A673 (cell line): ENCODE measurements at regions not wholly inside any gene's neighbourhood (a gene's known extent, or its start where the extent isn't known, plus 50 kb on each side); places are given as distances from the start of the nearest gene placed in this dataset.
"Not testable (repeated sequence)": the region's sequence is repeated elsewhere in the genome, so short reads cannot be mapped to it uniquely, and the experiment has no call there.

Experiments
- BruUV-seq: library from RNA; stranded (reverse); fragments of 400-500 nt; replicated peaks from 2 replicates; lab custom pipeline; 2021; lab: Mats Ljungman, UMichigan
- CTCF ChIA-PET: fragments of 300-600 bp; sonication (Branson Sonifier 250); formaldehyde crosslinking; loops from one replicate; lab custom pipeline; 2022; ENCODE audit warnings: antibody characterized with exemption; lab: Charles Lee
- POLR2A ChIA-PET: fragments of 300-600 bp; sonication (Branson Sonifier 250); formaldehyde crosslinking; loops from one replicate; lab custom pipeline; 2022; ENCODE audit warnings: antibody characterized with exemption; ENCODE audit not compliant: low non-redundant PET; lab: Charles Lee
- DNase-seq: peaks from one replicate; pipeline ENCODE4 v3.0.0-alpha.2; 2015; ENCODE audit warnings: low spot score
- H3K27ac ChIP-seq: fragments of 200-600 bp; sonication (generic); 2 replicates; pipeline ENCODE4 v1.5.1; 2016; ENCODE audit warnings: mixed run types, low read depth, mild to moderate bottlenecking, mixed read lengths, antibody characterized with exemption, low read length; ENCODE audit not compliant: poor library complexity, severe bottlenecking
- H3K27me3 ChIP-seq: fragments of 200-600 bp; sonication (generic); replicated peaks from 2 replicates; pipeline ENCODE4 v1.6.1; 2017; ENCODE audit warnings: mixed run types, low read depth, mild to moderate bottlenecking, mixed read lengths, antibody characterized with exemption, low read length; ENCODE audit not compliant: insufficient read depth, poor library complexity
- H3K36me3 ChIP-seq: fragments of 200-600 bp; sonication (generic); 2 replicates; pipeline ENCODE4 v1.6.1; 2016; ENCODE audit warnings: mixed run types, mild to moderate bottlenecking, mixed read lengths, antibody characterized with exemption, low read length; ENCODE audit not compliant: insufficient read depth, poor library complexity, severe bottlenecking
- H3K4me1 ChIP-seq: fragments of 200-600 bp; sonication (generic); 2 replicates; pipeline ENCODE4 v1.6.1; 2017; ENCODE audit warnings: mixed run types, mild to moderate bottlenecking, mixed read lengths, antibody characterized with exemption, low read length; ENCODE audit not compliant: insufficient read depth, poor library complexity, severe bottlenecking
- H3K4me3 ChIP-seq: fragments of 200-600 bp; sonication (generic); 2 replicates; pipeline ENCODE4 v1.5.1; 2016; ENCODE audit warnings: low read depth, mixed run types, mild to moderate bottlenecking, mixed read lengths, low read length; ENCODE audit not compliant: poor library complexity, severe bottlenecking
- H3K9me3 ChIP-seq: fragments of 200-600 bp; sonication (generic); 2 replicates; pipeline ENCODE4 v1.6.1; 2016; ENCODE audit warnings: mixed run types, low read depth, mild to moderate bottlenecking, mixed read lengths, antibody characterized with exemption, low read length; ENCODE audit not compliant: poor library complexity, severe bottlenecking
- CTCF ChIP-seq: fragments of 300-800, 200-600 bp; sonication (generic); conservative IDR thresholded peaks from 2 replicates; pipeline ENCODE4 v1.5.1; 2017; ENCODE audit warnings: low read depth, mild to moderate bottlenecking, antibody characterized with exemption, low read length, moderate library complexity, mixed read lengths
- EZH2 ChIP-seq: fragments of 200-600 bp; sonication (generic); IDR thresholded peaks from 2 replicates; pipeline ENCODE4 v1.6.1; 2017; ENCODE audit warnings: borderline replicate concordance, low read depth, mild to moderate bottlenecking, mixed read lengths, antibody characterized with exemption, low read length; ENCODE audit not compliant: poor library complexity, severe bottlenecking
- intact Hi-C: fragments of 100-400 bp; cut with micrococcal nuclease; formaldehyde crosslinking; loops from one replicate; pipeline ENCODE4 v1.10.0; 2022; ENCODE audit not compliant: unreplicated experiment

- Histone ChIP-seq H3K4me1 (no peaks in the 10 kb centered on the region), H3K36me3 (no peaks in the 10 kb centered on the region), H3K4me3 (no peak overlapping the region), H3K27me3 (peaks cover 4% of the 10 kb centered on the region), H3K9me3 (no peaks in the 10 kb centered on the region), H3K27ac (no peak overlapping the region)
- no peak for DNase-seq
- ChIA-PET CTCF (no interaction called here), POLR2A (no interaction called here)
- TF ChIP-seq EZH2 (no peak), CTCF (no peak)
- BruUV-seq: no TSS peak
- intact Hi-C loops: no loop called here
These were observed 118.7 kb upstream of the PPM1J start for GRCh38 chr1:112833806-112834205.

GRCh38 chr1:112832259-112832658 is 117.1 kb upstream of the PPM1J start:
- H3K27ac ChIP-seq, H3K4me1 ChIP-seq, H3K9me3 ChIP-seq, intact Hi-C loops, POLR2A ChIA-PET, CTCF ChIA-PET, H3K4me3 ChIP-seq, H3K36me3 ChIP-seq, BruUV-seq, DNase-seq: not testable (repeated sequence)
- H3K27me3 ChIP-seq: peaks cover 11% of the 10 kb centered on the region

GRCh38 chr1:112829691-112830090 is 114.6 kb upstream of the PPM1J start:
- intact Hi-C loops, H3K9me3 ChIP-seq, H3K4me3 ChIP-seq, H3K27ac ChIP-seq, DNase-seq, CTCF ChIA-PET, H3K27me3 ChIP-seq, POLR2A ChIA-PET, H3K36me3 ChIP-seq, H3K4me1 ChIP-seq, BruUV-seq: not testable (repeated sequence)

GRCh38 chr1:112828716-112829115 is 113.6 kb upstream of the PPM1J start:
- Histone ChIP-seq H3K27ac (no peak overlapping the region), H3K4me1 (no peaks in the 10 kb centered on the region), H3K36me3 (no peaks in the 10 kb centered on the region), H3K9me3 (no peaks in the 10 kb centered on the region), H3K4me3 (no peak overlapping the region), H3K27me3 (peaks cover 8% of the 10 kb centered on the region)
- POLR2A ChIA-PET: no interaction called here
- no peak for DNase-seq
- CTCF ChIA-PET: no interaction called here
- intact Hi-C loops: no loop called here
- no TSS peak for BruUV-seq
- TF ChIP-seq CTCF (no peak), EZH2 (no peak)

- H3K36me3 ChIP-seq, H3K27me3 ChIP-seq, CTCF ChIA-PET, H3K27ac ChIP-seq, H3K4me1 ChIP-seq, intact Hi-C loops, POLR2A ChIA-PET, DNase-seq, H3K9me3 ChIP-seq, BruUV-seq, H3K4me3 ChIP-seq: not testable (repeated sequence)
These were observed 112.3 kb upstream of the PPM1J start for GRCh38 chr1:112827391-112827790.
